ENCODE measurements at regions not wholly inside any gene's neighbourhood (a gene's known extent, or its start where the extent isn't known, plus 50 kb on each side); places are given as distances from the start of the nearest gene placed in this dataset.

GRCh38 chr9:85249313-85249621 is 492.5 kb downstream of the AGTPBP1 start:
- no peak for DNase-seq

- DNase-seq, result no peak
Measured at GRCh38 chr9:85248514-85249312, 493.0 kb downstream of the AGTPBP1 start.

- DNase-seq, result no peak
Measured at GRCh38 chr9:85246541-85246940, 495.2 kb downstream of the AGTPBP1 start.

GRCh38 chr9:85244856-85245255 is 496.9 kb downstream of the AGTPBP1 start:
- no peak for DNase-seq

- no peak for DNase-seq
Measured at GRCh38 chr9:85243977-85244376, 497.8 kb downstream of the AGTPBP1 start.

- DNase-seq, result no peak
Measured at GRCh38 chr9:85237478-85237877, 504.3 kb downstream of the AGTPBP1 start.

GRCh38 chr9:85230081-85230480 is 511.7 kb downstream of the AGTPBP1 start:
- DNase-seq, result no peak

- no peak for DNase-seq
Measured at GRCh38 chr9:85228111-85228855, 513.5 kb downstream of the AGTPBP1 start.

- DNase-seq, result no peak
Measured at GRCh38 chr9:85225180-85225579, 516.6 kb downstream of the AGTPBP1 start.

GRCh38 chr9:85224729-85225128 is 517.0 kb downstream of the AGTPBP1 start:
- no peak for DNase-seq

GRCh38 chr9:85224301-85224700 is 517.5 kb downstream of the AGTPBP1 start:
- DNase-seq, result no peak

- DNase-seq, result no peak
Measured at GRCh38 chr9:85223506-85224125, 518.1 kb downstream of the AGTPBP1 start.

GRCh38 chr9:85216601-85217000 is 525.2 kb downstream of the AGTPBP1 start:
- DNase-seq, result no peak

- no peak for DNase-seq
Measured at GRCh38 chr9:85215961-85216360, 525.8 kb downstream of the AGTPBP1 start.

- no peak for DNase-seq
Measured at GRCh38 chr9:85215416-85215815, 526.3 kb downstream of the AGTPBP1 start.

GRCh38 chr9:85213650-85214607 is 527.8 kb downstream of the AGTPBP1 start:
- DNase-seq, result no peak

- DNase-seq, result no peak
Measured at GRCh38 chr9:85212887-85213286, 528.9 kb downstream of the AGTPBP1 start.

GRCh38 chr9:85212209-85212608 is 529.5 kb downstream of the AGTPBP1 start:
- no peak for DNase-seq

- DNase-seq, result no peak
Measured at GRCh38 chr9:85208666-85209065, 533.1 kb downstream of the AGTPBP1 start.

- DNase-seq, result no peak
Measured at GRCh38 chr9:85204176-85204575, 534.6 kb downstream of the NTRK2 start.

GRCh38 chr9:85202596-85202995 is 533.1 kb downstream of the NTRK2 start:
- DNase-seq, result no peak

- no peak for DNase-seq
Measured at GRCh38 chr9:85200726-85201404, 531.3 kb downstream of the NTRK2 start.

Measured in GOT3 (cell line).